NCI-H82 treated with DMSO at 0.1 percent for 48 hours (cell line): ENCODE measurements at regions not wholly inside any gene's neighbourhood (a gene's known extent, or its start where the extent isn't known, plus 50 kb on each side); places are given as distances from the start of the nearest gene placed in this dataset.

Experiments used
- DNase-seq: peaks from one replicate; lab custom pipeline; 2025; ENCODE audit not compliant: unreplicated experiment; lab: John Stamatoyannopoulos, UW

DNA sequence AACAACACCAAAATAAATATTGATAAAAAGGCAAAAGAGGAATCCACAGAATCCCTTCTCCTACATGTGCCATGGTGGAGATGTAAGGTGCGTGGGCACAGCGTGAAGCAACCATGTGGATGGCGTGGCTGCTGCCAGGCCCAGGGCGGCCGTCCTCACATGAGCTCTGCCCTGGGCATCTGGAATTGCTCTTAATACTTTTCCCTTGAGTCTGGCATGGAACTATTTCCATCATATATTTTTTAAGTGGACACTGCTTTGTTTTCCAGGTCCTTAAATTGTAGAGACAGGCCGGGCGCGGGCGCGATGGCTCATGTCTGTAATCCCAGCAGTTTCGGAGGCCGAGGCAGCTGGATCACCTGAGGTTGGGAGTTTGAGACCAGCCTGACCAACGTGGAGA, 349.3 kb downstream of the IRX1 start:
- DNase-seq, result no peak

DNA sequence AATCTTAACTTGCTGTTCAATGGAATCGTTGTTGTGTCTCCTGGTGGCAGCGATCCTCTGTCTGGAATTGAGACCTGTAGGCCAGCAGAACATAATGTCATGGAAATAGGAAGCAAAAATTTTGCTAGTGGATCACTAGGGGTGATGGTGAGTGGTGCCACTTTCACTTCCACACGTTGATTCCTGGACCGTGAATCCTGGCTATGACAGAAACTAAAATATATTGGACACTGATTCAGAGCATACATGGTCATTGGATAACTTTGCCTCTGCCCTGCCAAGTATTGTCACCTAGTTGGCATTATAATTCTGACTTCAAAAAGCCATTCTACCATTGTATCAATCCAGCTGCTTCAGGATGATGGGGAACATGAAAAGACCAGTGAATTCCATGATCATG, 353.2 kb downstream of the IRX1 start:
- no peak for DNase-seq

DNA sequence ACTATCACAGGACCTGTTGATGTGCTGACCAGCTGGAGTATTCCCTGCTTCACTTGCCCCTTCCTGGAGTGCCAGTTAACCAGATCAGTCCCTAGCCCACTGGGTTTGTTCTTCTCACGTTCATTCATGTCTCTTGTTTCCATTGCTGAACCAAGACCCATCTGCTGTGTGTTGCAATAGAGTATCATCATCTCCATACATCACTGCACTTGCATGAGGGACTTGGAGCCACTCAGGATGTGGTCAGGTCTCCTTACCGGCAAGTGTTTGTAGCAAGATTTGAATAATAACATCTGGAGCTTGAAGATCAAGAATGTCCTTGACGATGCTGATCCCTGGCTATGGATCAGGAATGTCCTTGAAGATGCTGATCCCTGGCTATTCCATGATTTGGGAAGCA, 358.6 kb downstream of the IRX1 start:
- DNase-seq, result no peak

DNA sequence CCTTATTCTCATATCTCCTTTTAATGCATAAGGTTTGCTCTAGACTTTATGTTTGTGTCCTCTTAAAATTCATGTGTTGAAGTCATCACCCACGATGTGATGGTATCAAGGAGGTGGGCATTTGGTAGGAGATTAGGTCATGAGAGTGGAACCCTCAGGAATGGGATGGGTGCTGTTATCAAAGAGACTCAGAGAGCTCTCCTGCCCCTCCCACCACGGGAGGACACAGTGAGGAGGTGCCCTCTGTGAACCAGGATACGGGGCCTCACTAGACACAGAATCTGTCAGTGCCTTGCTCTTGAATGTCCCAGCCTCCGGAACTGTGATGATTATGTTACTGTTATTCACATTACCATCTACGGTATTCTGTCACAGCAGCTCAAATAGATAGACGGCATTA, 359.0 kb downstream of the IRX1 start:
- no peak for DNase-seq

DNA sequence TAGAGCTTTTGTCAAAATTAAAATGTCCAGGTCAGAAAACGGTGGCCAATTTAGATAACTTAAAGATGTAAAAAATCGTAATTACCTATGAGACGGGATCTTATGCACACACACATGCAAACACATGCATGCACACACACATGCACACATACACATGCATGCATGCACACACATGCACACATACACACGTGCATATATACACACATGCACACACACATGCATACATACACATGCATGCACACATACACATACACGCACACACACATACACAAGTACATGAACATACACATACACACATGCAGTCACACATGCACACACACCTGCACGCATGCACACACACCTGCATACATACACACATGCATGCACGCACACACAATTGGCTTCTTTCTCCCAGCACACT, 362.0 kb downstream of the IRX1 start:
- DNase-seq, result no peak

DNA sequence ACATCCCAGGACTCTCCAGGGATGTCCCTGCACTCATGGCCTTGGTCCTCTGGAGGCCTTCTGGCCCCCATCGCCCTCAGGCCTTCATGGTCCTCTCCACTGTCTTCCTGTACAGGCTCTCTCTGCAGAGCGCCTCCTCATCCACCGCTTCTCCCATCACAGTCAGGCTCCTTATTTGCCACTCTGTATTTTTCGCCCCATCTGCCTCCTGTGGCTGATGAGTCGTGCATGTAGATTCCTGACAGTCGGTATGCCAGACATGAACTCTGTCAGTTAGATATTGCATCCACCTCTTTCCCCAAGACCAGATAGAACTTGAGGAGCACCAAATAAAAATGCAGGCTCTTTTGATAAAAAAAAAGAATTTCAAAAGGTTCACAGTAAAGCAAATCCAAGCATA, 362.8 kb downstream of the IRX1 start:
- no peak for DNase-seq

DNA sequence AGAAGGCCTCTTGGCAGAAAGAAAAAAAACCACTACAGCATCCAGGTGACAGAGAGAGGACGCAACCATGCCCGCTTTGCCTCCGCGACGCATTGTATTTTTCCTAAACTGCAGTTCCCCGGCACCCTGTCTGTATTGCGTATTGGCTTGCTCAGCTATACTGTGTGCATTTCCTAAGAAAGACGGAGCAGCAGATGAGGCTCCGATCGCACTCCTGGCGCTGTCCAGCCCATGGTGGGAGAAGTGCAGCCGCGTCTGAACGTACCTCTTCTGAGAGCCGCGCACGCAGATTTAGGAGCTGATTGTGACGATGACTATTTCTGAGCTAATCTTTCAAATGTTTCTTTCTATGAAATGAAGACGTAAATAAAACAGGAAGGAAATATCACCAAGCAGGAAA, 366.5 kb downstream of the IRX1 start:
- no peak for DNase-seq

DNA sequence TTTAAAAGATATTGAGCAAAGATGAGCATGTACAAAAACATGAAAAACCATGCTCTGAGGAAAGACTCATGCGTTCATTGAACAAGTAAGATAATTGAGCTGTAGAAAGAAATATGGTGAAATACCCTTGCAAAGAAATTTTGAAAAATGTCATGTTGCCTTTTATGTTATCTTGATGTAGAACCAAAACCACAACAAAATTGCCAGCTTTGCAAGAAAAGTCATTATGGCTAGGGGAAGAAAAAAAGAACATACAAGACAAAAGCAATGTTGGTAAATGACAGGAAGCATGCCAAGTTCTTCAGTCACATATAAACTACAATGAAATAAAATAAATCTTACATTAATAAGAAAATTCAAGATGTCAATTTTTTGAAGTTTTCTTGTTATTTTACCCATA, 368.0 kb downstream of the IRX1 start:
- no peak for DNase-seq

DNA sequence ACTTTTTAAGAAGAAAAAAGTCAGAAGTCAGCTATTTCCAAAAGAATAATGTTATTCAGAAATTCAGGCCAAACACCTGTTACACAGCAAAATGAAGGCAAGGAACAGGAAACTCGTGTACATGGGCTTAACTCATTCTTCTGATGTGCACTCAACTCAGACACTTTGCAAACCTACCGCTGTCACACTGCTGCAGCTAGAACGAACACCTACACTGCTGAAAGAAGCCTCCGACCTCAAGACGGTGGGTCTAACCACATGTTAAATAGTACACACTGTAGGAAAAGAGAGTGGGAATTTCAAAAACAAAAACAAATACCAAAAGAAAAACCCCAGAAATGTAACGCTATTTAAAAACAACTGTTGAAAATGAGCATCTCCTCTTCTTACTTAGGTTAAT, 384.5 kb downstream of the IRX1 start:
- no peak for DNase-seq

DNA sequence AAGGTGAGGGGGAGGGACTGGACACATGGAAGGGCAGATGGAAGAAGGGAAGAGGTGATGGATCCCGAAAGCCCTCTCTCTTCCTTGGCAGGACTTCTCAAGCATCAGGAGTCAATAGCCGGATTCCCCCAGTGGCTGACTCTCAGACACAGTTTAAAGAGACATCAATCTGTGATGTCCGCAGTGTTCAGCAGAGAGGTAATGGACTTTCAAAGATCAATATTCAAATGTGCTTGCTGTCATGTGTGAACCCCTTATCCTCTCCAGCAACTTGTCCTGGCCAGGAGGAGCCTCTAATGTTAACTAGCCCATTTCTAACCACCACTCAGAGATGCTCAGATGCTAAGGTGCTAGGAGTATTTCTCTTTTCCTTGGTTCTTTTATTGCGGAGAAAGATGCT, 392.2 kb downstream of the IRX1 start:
- DNase-seq, result no peak

DNA sequence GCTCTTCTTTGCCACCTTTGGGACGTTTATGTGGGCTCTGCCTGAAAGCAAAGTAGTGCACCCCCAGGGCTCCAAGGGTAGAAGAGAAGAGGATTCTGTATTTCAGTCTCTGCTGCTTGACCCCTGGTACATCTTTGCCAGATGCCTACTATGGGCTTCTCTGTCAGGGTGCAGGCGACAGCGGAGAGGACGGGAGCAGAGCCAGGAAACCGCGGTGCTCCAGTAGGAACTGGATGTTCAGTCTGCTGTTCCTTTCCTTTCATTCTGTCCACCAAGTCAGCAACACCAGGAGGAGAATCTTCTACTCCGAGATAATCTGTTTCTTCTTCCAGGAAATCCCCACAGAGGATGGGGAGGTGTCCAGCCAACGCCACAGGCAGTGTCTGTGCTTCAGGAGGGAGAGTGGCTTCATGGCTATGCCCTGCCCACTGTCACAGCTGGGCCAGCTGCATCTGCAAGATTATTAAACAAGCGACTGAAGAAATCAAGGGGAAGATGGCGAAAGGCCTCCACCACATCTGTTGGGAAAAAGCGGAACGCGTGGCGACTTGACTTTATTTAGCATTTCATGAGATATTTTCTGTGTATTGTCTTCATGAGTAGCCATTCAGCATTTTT, 398.3 kb downstream of the IRX1 start:
- DNase-seq, result no peak

DNA sequence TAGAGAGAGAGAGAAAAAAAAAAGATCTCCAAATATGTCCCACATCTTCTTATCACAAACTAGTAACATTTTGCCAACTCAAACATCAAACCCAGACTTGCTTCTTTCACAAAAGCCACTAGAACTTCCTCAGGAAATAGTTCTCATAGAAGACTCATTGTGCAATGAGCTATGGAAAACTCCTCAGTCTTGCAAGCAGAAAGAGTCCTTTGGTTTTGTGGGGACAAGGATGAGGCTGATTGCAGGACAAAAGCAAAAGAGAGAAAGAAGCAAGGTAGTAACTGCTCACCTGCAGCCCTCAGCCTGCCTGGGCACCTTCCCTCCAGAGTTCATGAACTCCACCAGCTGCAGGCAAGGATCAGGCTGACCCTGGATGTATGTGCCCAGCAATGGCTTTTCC, 399.0 kb downstream of the IRX1 start:
- DNase-seq, result no peak

DNA sequence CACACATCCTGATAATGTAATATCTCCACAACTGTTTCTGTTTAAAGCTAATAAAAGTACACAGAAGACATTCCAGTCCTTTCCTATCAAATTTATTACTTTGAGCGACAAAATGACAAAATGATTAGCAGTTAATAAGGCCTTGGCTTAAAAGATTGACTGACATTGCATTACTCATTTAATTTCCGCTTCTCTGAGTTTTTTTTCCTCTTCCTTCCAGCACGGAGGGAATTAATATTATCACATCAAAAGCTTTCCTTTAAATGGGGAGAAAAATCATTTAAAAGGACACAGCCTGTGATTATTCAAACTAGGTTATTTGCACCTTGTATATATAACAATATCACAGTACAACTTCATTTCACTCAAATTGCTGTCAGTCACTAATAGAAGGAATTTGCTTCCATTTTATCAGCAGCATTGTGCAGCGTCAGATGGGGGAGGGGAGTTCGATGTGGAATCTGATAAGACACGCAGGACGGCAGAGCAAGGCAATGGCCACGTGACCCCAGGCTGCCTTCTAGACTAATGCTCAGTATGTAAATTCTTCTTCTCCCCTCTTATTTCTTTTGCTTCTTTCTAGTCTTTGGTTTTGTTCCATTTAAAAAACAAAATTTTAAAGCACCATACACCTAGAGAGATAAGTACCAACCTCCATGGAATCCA, 400.5 kb downstream of the IRX1 start:
- DNase-seq, result no peak

DNA sequence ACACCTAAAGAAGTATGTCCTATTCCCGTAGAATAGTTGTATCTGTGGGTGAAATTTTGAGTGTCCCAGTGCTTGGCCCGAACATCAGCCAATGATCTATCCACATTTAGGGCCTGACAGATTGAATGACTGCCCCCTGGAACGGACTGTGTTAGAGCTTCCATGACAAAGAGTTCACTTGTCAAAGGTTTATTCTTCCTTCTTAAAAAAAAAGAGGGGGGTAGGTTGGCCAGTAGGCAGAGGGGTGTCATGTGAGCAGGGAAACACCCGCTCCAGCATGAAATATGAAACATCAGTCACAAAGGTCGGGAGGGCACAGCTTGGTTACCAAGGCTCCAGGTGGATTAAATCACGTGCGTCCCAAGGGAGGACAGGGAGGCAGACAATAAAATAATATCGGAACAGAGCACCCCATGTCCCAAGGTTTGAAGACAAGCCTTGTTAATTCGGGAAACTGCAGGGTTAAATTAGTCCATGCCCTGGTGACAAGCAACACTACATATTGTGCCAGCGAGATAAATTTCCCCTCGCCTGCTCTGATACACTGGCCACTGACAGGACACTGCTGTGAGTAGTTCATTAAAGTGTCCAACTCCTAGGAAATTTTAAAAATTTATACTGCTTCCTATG, 401.2 kb downstream of the IRX1 start:
- no peak for DNase-seq

DNA sequence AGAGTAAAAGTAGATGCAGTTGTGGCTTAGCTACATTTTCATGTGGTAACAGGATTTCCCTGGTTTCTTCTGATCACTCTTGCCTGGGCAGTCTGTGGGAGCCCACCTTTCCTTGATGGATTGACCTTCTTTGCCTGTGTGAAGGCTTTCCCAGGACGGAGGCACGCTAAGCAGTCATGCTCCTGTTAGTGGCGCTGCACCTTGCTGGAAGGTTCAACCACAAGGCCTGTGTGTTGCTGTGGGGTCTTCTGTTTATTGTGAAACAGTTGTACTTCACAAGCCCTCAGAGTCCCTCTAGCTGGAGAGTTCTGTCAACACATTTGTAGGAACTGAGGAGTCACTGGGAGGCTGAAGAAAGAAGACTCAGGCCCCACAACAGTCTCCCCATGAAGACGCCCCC, 402.0 kb downstream of the IRX1 start:
- DNase-seq, result no peak

DNA sequence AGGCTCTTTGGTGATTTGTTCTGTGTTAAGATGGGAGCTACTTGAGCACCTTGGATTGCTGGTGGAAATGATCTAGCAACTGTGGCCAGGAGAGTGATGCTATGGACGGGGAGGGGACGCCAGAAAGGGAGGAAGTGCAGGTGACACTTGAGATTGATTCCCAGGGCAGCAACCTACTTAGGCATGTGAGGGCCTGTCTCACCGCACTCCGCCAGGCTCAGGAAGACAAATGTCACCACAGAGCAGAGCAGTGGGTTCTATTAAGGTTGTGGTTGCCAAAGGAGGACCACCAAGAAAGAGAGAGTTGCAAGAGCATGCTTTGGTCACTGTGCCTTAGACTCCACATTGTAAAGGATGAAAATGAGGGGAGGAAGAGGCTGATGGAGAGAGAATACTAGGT, 404.3 kb downstream of the IRX1 start:
- no peak for DNase-seq

DNA sequence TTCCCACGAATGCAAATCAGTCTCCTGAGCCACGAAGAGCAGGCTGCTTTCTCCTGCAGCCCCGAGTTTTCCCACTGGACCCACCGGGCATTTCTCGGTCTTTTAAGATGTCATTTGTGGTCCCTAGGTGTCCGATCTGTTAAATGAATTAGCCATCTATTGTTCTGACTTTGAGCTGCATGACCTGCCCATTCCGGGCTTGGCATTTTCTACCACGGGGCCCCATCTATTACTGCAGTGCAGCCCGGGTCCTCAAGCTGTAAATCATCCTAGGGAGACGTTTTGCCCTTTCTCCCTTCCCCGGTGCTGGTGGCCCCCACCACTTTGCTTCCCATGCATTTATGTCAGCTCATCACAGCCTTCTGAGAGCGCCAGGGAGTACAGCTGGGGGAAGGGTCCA, 405.4 kb downstream of the IRX1 start:
- no peak for DNase-seq

DNA sequence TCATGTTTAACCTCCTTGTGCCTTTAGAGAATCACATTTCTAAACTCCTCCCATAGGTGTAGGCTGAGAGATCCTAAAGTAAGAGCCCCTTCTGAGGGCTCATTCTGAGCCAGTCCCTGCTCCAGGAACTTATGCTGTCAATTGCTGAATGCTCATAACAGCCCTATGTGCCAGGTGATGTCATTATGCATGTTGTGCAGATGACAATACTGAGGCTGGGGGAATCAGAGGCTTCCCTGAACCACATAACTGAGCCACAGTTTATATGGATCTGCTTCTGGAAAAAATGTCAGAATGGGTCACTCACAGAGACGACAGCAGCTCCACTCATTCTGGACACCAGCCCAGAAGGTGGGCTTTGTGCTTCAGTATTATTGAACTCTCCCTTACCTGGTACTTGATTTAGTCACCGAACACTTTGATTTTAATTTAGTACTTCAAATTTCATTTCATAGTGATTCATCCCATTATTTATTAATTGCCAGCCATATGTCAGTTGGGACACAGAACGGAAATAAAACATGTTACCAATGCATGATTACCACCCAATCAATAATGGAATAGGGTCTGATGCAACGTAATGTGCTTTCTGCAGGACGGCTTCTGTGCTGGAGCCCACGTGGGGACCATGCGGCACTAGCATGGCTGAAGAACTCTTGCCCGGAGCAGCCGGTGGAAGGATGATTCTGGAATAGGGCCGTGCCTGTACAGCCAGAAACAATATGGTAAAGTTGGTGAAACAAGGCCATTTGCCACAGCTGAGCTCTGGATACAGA, 406.3 kb downstream of the IRX1 start:
- no peak for DNase-seq

DNA sequence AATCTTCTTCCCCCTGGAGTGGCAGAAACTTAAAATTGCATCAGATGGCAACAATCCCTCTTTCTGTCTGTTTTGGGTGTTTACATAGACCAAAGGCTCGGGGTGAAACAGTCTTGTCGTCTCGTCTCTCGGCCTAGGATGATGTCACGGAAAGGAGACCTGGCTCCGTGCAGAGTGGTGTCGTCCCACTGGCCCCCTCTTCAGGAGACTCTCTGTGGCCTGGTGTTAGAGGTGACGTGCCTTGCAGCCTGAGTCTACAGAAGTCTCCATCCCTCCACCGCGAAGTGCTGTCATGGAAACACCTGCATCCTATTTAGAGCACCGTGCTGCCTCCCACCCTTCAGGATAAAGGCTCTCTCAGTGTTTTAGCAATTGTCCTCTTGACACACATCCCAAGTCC, 409.7 kb downstream of the IRX1 start:
- DNase-seq, result no peak

DNA sequence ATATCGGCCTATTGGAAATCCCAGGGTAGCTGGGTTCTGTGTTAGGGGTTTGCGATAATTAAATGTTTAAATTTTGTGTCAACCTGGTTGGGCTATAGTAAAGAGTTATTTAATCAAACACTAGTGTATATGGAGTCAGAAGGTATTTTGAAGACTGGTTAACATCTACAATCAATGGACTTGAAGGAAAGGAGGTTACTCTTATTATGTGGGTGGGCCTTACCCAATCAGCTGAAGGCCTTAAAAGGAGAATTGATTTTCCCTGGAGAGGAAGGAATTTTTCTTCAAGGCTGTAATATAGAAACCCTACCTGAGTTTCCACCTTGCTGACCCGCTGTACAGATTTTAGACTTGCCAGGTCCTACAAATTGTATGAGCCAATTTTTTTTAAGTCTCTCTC, 411.4 kb downstream of the IRX1 start:
- no peak for DNase-seq

DNA sequence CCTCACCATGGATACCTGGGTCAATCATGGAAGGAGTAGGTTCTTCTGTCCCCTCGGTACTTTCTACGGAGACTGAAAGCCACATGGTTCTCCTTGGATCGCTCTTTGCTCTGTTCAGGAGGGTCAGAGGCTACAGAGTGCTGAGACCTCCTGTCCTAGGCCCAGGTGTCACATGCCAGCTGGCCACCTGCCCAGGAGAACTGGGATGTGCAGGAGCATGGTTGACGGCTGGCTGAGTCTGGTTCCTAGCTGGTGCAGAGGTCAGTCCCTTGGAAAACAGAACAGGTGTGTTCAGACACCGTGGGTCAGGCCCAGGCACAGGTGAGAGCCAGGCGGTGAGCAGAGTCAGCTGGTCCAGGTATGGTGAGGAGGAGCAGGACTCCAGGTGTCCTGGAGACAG, 416.3 kb downstream of the IRX1 start:
- no peak for DNase-seq
